ENCODE measurements at regions not wholly inside any gene's neighbourhood (a gene's known extent, or its start where the extent isn't known, plus 50 kb on each side); places are given as distances from the start of the nearest gene placed in this dataset.
"Not testable (repeated sequence)": the region's sequence is repeated elsewhere in the genome, so short reads cannot be mapped to it uniquely, and the experiment has no call there.

DNA sequence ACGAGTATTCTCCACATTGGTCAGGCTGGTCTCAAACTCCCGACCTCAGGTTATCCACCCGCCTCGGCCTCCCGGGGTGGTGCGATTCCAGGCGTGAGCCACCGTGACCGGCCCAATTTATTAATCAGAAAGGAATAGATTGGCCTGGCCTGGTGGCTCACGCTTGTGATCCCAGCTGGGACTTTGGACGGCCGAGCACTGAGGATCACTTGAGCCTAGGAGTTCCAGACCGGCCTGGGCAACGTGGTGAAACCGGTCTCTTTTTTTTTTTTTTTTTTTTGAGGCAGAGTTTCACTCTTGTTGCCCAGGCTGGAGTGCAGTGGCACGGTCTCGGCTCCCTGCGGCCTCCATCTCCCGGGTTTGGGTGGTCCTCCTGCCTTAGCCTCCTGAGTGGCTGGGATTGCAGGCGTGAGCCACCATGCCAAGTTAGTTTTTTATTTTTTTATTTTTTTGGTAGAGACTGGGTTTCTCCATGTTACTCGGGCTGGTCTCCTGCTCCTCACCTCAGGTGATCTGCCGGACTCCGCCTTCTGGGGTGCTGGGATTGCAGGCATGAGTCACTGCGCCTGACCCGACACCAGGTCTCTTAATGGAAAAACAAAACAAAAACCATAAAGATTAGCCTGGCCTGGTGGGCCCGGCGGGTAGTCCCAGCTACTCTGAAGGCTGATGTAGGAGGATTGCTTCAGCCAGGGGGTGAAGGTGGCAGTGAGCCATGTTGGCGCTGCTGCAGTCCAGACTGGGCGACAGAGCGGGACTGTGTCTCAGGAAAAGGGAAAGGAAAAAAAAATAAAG lies 141.0 kb downstream of the GOLGA6L22 start:
- DNase-seq; H3K27me3 ChIP-seq; intact Hi-C loops (cut with DNase I); H3K4me3 ChIP-seq; H3K27ac ChIP-seq; H3K36me3 ChIP-seq; H3K4me1 ChIP-seq; H3K9me3 ChIP-seq; ATAC-seq: not testable (repeated sequence)

DNA sequence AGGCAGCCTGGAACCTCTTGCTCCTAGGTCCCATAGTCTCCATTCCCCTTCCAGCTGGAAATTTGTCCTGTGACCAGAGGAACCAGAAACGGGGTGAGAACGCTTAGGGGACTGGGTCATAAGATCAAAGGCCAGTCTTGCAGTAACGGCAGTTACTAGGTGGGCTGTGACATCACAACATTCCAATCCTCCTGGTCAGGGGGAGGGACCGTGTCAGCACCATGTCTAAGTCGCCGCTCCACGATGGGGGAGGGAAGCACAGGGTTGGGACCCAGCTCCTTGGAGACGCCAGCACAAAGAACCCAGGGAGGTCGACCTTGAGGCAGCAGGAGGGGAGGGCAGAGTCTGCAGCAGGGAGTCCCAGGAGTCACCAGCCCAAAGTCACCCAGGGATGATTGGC lies 158.3 kb downstream of the GOLGA6L22 start:
- intact Hi-C loops (cut with DNase I); H3K4me1 ChIP-seq; H3K9me3 ChIP-seq; H3K4me3 ChIP-seq; H3K27me3 ChIP-seq; ATAC-seq; H3K27ac ChIP-seq; H3K36me3 ChIP-seq; DNase-seq: not testable (repeated sequence)

DNA sequence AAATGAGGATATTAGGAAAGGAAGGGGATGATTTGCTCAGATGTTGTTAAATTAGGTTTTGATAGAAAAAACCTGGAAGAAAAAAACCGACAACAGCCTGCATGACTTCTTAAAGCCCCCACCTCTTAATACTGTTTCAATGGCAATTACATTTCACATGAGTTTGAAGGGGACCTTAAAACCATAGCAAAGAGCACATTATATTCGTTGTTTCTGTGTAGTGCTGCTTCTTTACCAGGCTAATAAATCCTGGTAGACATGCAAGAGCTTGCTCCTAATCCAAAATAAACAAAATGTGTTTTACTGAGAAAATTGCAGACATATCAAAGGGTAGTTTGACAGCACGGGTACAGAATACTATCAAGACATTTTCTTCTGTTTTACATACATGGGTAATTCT lies 154.7 kb upstream of the NIPA1 start:
- intact Hi-C loops (cut with DNase I); ATAC-seq; H3K27ac ChIP-seq; H3K27me3 ChIP-seq; H3K4me3 ChIP-seq; H3K4me1 ChIP-seq; H3K36me3 ChIP-seq; DNase-seq; H3K9me3 ChIP-seq: not testable (repeated sequence)

DNA sequence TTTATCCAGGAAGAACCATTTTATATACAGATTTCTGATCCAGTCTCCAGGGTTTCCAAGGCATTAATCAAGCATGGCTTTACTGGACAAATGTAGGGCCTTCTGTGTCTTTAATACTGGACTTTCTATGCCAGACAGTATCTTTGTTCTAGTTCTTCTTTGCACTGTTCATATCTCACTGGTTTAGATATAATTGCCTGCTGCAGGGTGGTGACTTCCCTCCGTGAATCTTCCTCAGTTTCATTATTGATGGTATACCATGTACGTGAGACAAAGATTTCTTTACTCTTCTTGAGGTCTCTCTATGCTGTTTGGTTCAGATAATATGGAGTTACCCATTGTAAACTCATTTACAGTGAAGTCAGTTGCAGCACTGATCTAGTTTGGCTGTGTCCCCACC lies 146.5 kb upstream of the NIPA1 start:
- ATAC-seq; H3K27ac ChIP-seq; DNase-seq; H3K4me3 ChIP-seq; H3K27me3 ChIP-seq; intact Hi-C loops (cut with DNase I); H3K9me3 ChIP-seq; H3K4me1 ChIP-seq; H3K36me3 ChIP-seq: not testable (repeated sequence)

DNA sequence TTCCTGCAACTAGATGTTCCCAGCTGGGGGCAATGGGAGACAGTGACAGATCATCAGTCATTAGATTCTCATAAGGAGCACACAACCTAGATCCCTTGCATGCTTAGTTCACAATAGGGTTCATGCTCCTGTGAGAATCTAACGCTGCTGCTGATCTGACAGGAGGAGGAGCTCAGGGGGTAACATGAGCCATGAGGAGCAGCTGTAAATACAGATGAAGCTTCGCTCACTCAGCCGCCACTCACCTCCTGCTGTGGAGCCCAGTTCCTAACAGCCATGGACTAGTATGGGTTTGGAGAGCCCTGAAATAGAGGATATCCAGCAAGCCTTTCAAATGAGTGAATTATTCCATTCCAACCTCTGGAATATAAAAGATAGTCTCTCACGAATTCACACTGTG lies 137.0 kb upstream of the NIPA1 start:
- H3K4me1 ChIP-seq; H3K4me3 ChIP-seq; H3K36me3 ChIP-seq; DNase-seq; H3K9me3 ChIP-seq; H3K27ac ChIP-seq; H3K27me3 ChIP-seq; intact Hi-C loops (cut with DNase I); ATAC-seq: not testable (repeated sequence)

DNA sequence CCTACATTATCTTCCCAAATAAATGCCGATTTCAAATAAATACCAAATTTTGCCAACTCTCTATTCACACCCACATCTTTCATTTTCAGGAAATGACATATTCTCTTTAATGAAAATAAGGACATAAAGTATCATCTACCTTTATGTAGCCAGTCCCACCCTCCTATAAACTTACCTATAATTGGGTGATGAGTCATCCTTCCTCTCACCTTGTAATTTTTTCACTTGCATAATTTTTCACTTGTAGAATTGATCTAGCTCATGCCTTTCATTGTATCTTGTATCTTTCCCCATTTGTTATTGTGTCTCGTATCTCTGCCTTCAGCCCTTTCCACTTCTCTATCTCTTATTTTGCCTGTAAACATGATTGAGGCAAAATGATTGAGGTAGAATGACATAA lies 135.3 kb upstream of the NIPA1 start:
- DNase-seq; intact Hi-C loops (cut with DNase I); H3K27me3 ChIP-seq; H3K36me3 ChIP-seq; H3K4me3 ChIP-seq; H3K27ac ChIP-seq; ATAC-seq; H3K9me3 ChIP-seq; H3K4me1 ChIP-seq: not testable (repeated sequence)

GRCh38 chr15:22664294-22665058 lies 122.0 kb upstream of the NIPA1 start:
- DNase-seq, result peak; percentile 80

GRCh38 chr15:22665059-22665702 lies 121.3 kb upstream of the NIPA1 start:
- H3K4me1 ChIP-seq; DNase-seq; ATAC-seq; H3K27me3 ChIP-seq; intact Hi-C loops (cut with DNase I); H3K9me3 ChIP-seq; H3K36me3 ChIP-seq: not testable (repeated sequence)
- Histone ChIP-seq H3K27ac (peak overlapping the region; percentile 83), H3K4me3 (peak overlapping the region; percentile 50)

More at GRCh38 chr15:22664294-22665058, 122.0 kb upstream of the NIPA1 start:
- H3K27me3 ChIP-seq; H3K36me3 ChIP-seq; intact Hi-C loops (cut with DNase I); H3K9me3 ChIP-seq; H3K4me1 ChIP-seq: not testable (repeated sequence)
- Histone ChIP-seq H3K4me3 (peak overlapping the region; percentile 50), H3K27ac (peak overlapping the region; percentile 83)
- ATAC-seq, result peak; percentile 100

DNA sequence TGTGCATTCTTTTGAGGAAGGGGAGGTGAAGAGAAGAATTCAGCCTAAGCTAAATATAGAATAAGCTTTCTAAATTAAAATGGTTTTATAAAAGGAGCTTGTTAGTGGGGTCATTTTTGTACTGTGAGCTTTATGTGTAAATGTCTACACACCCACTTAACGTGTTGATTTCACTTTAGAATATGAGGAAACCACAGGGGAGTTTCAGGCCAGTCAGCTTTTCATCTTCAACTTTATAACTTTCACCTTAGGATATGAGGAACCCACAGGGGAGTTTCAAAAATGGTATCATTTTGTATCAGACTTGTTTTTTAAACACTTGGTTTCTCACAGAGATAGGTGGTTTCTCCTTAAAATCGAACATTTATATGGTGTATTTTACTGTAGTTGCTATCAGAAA lies 120.7 kb upstream of the NIPA1 start:
- ATAC-seq; intact Hi-C loops (cut with DNase I): not testable (repeated sequence)

DNA sequence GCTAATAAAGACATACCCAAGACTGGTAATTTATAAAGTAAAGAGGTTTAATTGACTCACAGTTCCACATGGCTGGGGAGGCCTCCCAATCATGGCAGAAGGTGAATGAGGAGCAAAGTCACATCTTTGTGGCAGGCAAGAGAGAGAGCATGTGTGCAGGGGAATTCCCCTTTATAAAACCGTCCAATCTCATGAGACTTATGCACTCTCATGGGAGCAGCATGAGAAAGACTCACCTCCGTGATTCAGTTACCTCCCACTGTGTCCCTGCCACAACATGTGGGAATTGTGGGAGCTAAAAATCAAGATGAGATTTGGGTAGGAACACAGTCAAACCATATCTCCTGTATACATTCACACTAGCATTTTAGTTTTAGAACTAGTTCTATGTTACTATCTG lies 101.7 kb upstream of the NIPA1 start:
- DNase-seq; intact Hi-C loops (cut with DNase I); H3K36me3 ChIP-seq; H3K4me3 ChIP-seq; ATAC-seq; H3K27ac ChIP-seq; H3K4me1 ChIP-seq; H3K9me3 ChIP-seq; H3K27me3 ChIP-seq: not testable (repeated sequence)

More for the DNA sequence above, 120.7 kb upstream of the NIPA1 start:
- peak overlapping the region; percentile 83 for H3K27ac ChIP-seq
- not testable (repeated sequence) for H3K36me3 ChIP-seq, H3K4me1 ChIP-seq, H3K27me3 ChIP-seq, DNase-seq, H3K9me3 ChIP-seq
- H3K4me3 ChIP-seq, result peak overlapping the region; percentile 50

GRCh38 chr15:22699881-22700280 lies 86.6 kb upstream of the NIPA1 start:
- H3K27me3 ChIP-seq; H3K4me3 ChIP-seq; DNase-seq; H3K4me1 ChIP-seq; H3K9me3 ChIP-seq; H3K36me3 ChIP-seq; intact Hi-C loops (cut with DNase I); H3K27ac ChIP-seq; ATAC-seq: not testable (repeated sequence)

GRCh38 chr15:22710831-22711341 lies 75.6 kb upstream of the NIPA1 start:
- not testable (repeated sequence) for DNase-seq, H3K4me1 ChIP-seq, H3K36me3 ChIP-seq

GRCh38 chr15:22713933-22714332 lies 72.5 kb upstream of the NIPA1 start:
- H3K9me3 ChIP-seq; DNase-seq; intact Hi-C loops (cut with DNase I); H3K27me3 ChIP-seq; H3K4me3 ChIP-seq; ATAC-seq; H3K27ac ChIP-seq; H3K4me1 ChIP-seq; H3K36me3 ChIP-seq: not testable (repeated sequence)

More at GRCh38 chr15:22710831-22711341, 75.6 kb upstream of the NIPA1 start:
- intact Hi-C loops (cut with DNase I); ATAC-seq; H3K4me3 ChIP-seq; H3K27ac ChIP-seq; H3K9me3 ChIP-seq; H3K27me3 ChIP-seq: not testable (repeated sequence)
